SK-N-SH (cell line): ENCODE measurements at regions not wholly inside any gene's neighbourhood (a gene's known extent, or its start where the extent isn't known, plus 50 kb on each side); places are given as distances from the start of the nearest gene placed in this dataset.

Experiments
- CTCF ChIP-seq: fragments of 200-600 bp; sonication (generic); IDR thresholded peaks from 2 replicates; pipeline ENCODE4 v1.6.1; 2017; ENCODE audit warnings: antibody characterized with exemption, mild to moderate bottlenecking, moderate library complexity
- EZH2phosphoT487 ChIP-seq: fragments of 200-600 bp; sonication (generic); IDR thresholded peaks from 2 replicates; pipeline ENCODE4 v1.6.1; 2017; ENCODE audit warnings: low read depth, mixed run types, mild to moderate bottlenecking, antibody characterized with exemption, moderate library complexity, borderline replicate concordance
- FOXM1 ChIP-seq: IDR thresholded peaks from 2 replicates; pipeline ENCODE4 v1.4.0; 2012; ENCODE audit warnings: low read depth, mild to moderate bottlenecking
- MAX ChIP-seq: IDR thresholded peaks from 2 replicates; pipeline ENCODE4 v1.4.0; 2012; ENCODE audit warnings: low read depth
- MXI1 ChIP-seq: IDR thresholded peaks from 2 replicates; pipeline ENCODE4 v1.6.1; 2012; ENCODE audit warnings: mild to moderate bottlenecking, low read depth, low read length, improper control_type of control experiment
- POLR2AphosphoS5 ChIP-seq: IDR thresholded peaks from 2 replicates; pipeline ENCODE4 v1.6.1; 2012; ENCODE audit warnings: low read depth, low read length
- REST ChIP-seq: IDR thresholded peaks from 2 replicates; pipeline ENCODE4 v1.6.1; 2012; ENCODE audit warnings: mild to moderate bottlenecking, low read depth, low read length, moderate library complexity
- USF2 ChIP-seq: fragments of 150-350 bp; IDR thresholded peaks from 2 replicates; pipeline ENCODE4 v1.6.1; 2017; ENCODE audit warnings: antibody characterized with exemption, low read length, low read depth, borderline replicate concordance
- YY1 ChIP-seq: IDR thresholded peaks from 2 replicates; pipeline ENCODE4 v1.4.0; 2012; ENCODE audit warnings: low read depth, mild to moderate bottlenecking

GRCh38 chr9:87390361-87390760 is 107.3 kb upstream of the DAPK1 start:
- TF ChIP-seq MAX = no peak
- no peak for TF ChIP-seq CTCF
- TF ChIP-seq POLR2AphosphoS5 = no peak
- no peak for TF ChIP-seq MXI1
- TF ChIP-seq YY1 = no peak
- no peak for TF ChIP-seq USF2
- no peak for TF ChIP-seq FOXM1
- no peak for TF ChIP-seq EZH2phosphoT487
- no peak for TF ChIP-seq REST
